Retinal pigment epithelial cell (primary cell): ENCODE measurements at regions not wholly inside any gene's neighbourhood (a gene's known extent, or its start where the extent isn't known, plus 50 kb on each side); places are given as distances from the start of the nearest gene placed in this dataset.

ENCODE experiments used
- DNase-seq: peaks from one replicate; pipeline ENCODE4 v3.0.0-alpha.2; 2010; ENCODE audit warnings: low read depth
- H3K4me3 ChIP-seq: 2 replicates; pipeline ENCODE4 v1.5.1; 2011; ENCODE audit warnings: mild to moderate bottlenecking, low read length, control low read depth, moderate library complexity
- CTCF ChIP-seq: conservative IDR thresholded peaks from 2 replicates; pipeline ENCODE4 v1.5.1; 2011; ENCODE audit warnings: low read depth, low read length, control low read depth, inconsistent platforms

DNA sequence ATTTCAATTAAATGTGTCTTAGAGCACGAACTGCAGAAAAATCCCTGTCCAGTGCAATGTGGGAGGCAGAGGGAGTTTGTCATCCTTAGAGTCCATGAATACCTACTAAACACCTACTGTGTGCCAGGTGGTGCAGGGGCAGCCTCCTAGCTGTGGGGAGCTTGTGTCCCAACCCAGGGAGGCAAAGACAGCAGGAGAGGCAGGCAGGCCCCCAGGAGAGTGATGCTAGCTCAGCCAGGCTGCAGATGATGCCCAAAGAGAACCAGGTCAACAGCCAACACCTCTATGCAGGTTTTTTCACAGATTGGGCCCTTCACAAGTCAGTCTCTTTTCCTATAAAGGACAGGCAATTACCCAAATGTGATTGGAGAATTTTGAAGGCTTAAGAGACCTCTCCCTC is 108.2 kb upstream of the UQCRFS1 start:
- H3K4me3 ChIP-seq = no peak overlapping the region
- TF ChIP-seq CTCF = no peak
- no peak for DNase-seq

DNA sequence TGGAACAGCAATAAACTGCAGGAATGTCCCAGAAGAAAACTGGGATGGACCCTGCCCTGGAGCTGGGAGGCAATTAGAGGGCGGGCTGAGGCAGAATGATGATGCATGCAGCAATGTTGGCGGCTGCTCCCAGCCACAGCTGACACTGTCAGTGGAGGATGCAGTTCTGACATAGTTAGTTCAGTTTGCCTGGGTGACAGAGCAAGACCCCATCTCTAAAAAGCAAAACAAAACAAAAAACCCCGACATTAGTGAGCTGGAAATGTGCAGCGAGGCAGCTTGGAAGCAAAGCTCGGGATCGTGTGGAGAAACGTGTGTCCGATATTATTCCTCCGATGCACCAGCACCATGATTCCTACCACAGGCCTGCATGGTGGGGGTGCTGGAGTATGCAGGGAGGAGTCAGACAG is 110.1 kb upstream of the UQCRFS1 start:
- no peak for TF ChIP-seq CTCF
- DNase-seq = no peak
- H3K4me3 ChIP-seq = no peak overlapping the region

DNA sequence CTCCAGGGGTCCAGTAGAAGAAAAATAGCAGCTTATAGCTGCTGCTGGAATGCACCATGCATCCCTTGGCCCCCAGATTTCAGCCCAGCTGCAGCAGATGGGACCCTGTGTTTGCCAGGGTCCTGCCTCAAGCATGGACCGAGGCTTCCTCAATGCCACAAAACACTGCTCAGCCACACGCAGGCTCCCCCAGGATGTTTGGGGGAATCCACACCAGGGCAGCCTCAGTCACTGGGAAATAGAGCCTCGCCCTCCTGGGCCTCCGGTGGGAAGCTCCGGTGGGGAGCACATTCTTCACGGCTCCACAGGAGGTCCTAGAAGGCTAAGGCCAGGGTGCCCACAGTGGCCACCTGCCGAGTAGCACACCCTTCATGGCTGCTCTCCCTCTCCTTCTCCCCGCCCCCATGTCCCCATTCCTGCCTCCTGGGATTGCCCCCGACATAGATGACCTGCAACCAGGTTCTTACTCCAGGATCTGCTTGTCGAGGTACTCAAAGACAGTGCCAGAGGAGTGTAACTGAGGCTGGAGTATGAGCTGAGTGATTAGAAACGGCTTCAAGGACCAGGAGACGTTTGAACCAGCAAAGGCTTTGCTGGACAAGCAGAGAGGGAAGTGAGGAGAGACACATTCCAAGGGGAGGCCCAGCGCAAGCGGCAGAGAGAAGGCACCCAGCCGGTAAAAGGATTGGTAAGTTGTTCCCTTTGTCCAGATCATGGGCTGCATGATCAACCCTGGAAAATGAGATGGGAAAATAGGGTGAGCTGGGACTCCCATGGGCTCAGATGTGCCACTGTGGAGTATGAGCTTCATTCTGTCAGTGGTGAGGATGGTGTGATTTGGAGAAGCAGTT is 110.7 kb upstream of the UQCRFS1 start:
- H3K4me3 ChIP-seq = no peak overlapping the region
- TF ChIP-seq CTCF = no peak
- no peak for DNase-seq

- DNase-seq = no peak
- TF ChIP-seq CTCF = no peak
- no peak overlapping the region for H3K4me3 ChIP-seq
Observed at GRCh38 chr19:29324291-29324680, 111.3 kb upstream of the UQCRFS1 start.

- no peak for DNase-seq
- H3K4me3 ChIP-seq = no peak overlapping the region
- no peak for TF ChIP-seq CTCF
Observed at GRCh38 chr19:29324717-29325116, 111.8 kb upstream of the UQCRFS1 start.

DNA sequence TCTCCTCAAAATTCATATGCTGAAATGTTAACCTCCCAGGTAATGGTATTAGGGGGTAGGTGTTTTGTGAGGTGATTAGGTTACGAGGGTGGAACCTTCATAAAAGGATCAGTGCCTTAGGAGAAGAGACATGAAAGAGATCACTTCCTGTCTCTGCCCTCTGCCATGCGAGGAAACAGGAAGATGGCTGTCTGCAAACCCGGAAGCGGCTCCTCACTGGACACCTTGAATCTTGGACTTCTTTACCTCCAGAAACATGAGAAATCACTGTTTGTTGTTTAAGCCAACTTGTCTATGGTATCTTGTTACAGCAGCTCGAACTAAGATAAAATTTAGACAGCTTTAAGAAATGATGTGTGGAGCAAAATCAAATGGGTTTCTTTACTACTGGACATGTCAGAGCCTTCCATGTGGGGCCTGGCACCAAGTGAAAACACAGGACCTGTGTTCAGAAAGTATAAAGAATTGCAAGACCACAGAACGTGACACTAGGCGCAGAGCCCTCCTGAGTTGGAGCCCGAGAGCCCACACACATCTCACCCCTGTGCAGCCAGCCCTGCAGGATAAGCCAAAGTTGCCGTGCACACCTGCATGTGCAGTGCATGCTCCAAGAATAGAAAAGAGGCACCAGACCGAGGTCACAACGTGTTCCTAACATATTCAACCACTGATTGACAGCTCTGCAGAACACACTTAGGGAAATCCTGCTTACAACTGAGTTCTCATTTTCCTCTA is 112.5 kb upstream of the UQCRFS1 start:
- no peak overlapping the region for H3K4me3 ChIP-seq
- no peak for TF ChIP-seq CTCF
- DNase-seq = no peak

- no peak for DNase-seq
- TF ChIP-seq CTCF = no peak
Observed at GRCh38 chr19:29326351-29326750, 113.4 kb upstream of the UQCRFS1 start.

More at GRCh38 chr19:29326351-29326750, 113.4 kb upstream of the UQCRFS1 start:
- H3K4me3 ChIP-seq = no peak overlapping the region
